Activated T-helper 2 cell treated with anti-CD3 and anti-CD28 coated beads, Interferon-gamma antibody, Interleukin-2, Interleukin-4, amounts not matched to agents 10 μg/mL and 5 μg/mL and 100 μg/mL, durations not matched to agents 14 hours and 24 hours and 36 hours (primary cell): ENCODE measurements at regions not wholly inside any gene's neighbourhood (a gene's known extent, or its start where the extent isn't known, plus 50 kb on each side); places are given as distances from the start of the nearest gene placed in this dataset.

ENCODE experiments used
- DNase-seq: peaks from one replicate; pipeline ENCODE4 v3.0.0; 2021; ENCODE audit warnings: low spot score
- H3K27ac Mint-ChIP-seq: one replicate; pipeline ENCODE4 v1.8.0; 2021; ENCODE audit warnings: mixed read lengths
- H3K27me3 Mint-ChIP-seq: one replicate; pipeline ENCODE4 v1.8.0; 2021; ENCODE audit warnings: low read depth, mixed read lengths
- H3K36me3 Mint-ChIP-seq: one replicate; pipeline ENCODE4 v1.8.0; 2021; ENCODE audit warnings: low read depth, mixed read lengths
- H3K4me1 Mint-ChIP-seq: one replicate; pipeline ENCODE4 v1.8.0; 2021; ENCODE audit warnings: low read depth, mixed read lengths
- H3K4me3 Mint-ChIP-seq: one replicate; pipeline ENCODE4 v1.8.0; 2021; ENCODE audit warnings: low read depth, mild to moderate bottlenecking, moderate library complexity, mixed read lengths
- H3K9me3 Mint-ChIP-seq: one replicate; pipeline ENCODE4 v1.8.0; 2021; ENCODE audit warnings: mixed read lengths
- intact Hi-C: fragments of 100-400 bp; cut with micrococcal nuclease; formaldehyde crosslinking; loops from one replicate; pipeline ENCODE4 v1.15.1; 2023

GRCh38 chr2:116585669-116586327, 1228.7 kb upstream of the DDX18 start:
- Mint-ChIP-seq H3K27me3 (no peaks in the 10 kb centered on the region), H3K9me3 (peaks cover 43% of the 10 kb centered on the region), H3K4me1 (no peaks in the 10 kb centered on the region), H3K36me3 (no peaks in the 10 kb centered on the region), H3K27ac (no peak overlapping the region), H3K4me3 (no peak overlapping the region)
- intact Hi-C loops: no loop called here
- no peak for DNase-seq

GRCh38 chr2:116586328-116586689, 1228.2 kb upstream of the DDX18 start:
- no peaks in the 10 kb centered on the region for H3K27me3 Mint-ChIP-seq
- H3K9me3 Mint-ChIP-seq: peaks cover 43% of the 10 kb centered on the region
- H3K4me1 Mint-ChIP-seq: no peaks in the 10 kb centered on the region
- no peak overlapping the region for H3K4me3 Mint-ChIP-seq
- no peak overlapping the region for H3K27ac Mint-ChIP-seq
- no peak for DNase-seq
- no peaks in the 10 kb centered on the region for H3K36me3 Mint-ChIP-seq
- intact Hi-C loops: no loop called here
